Upper lobe of left lung (tissue), 6 donors: ENCODE measurements at regions not wholly inside any gene's neighbourhood (a gene's known extent, or its start where the extent isn't known, plus 50 kb on each side); places are given as distances from the start of the nearest gene placed in this dataset.
A peak's percentile ranks its signal among the peaks of the same experiment; 100 is the strongest.

ENCODE experiments used
- ATAC-seq, 2 donors: fragments of 200-7000 bp; cut with Tn5 transposase; one replicate each; pipeline ENCODE4 v1.9.1; 2022; ENCODE audit warnings: mild to moderate bottlenecking in 2 of 2, moderate library complexity in 2 of 2; ENCODE audit not compliant: low FRiP score in 2 of 2
- DNase-seq, 2 donors: peaks; one replicate each; pipeline ENCODE4 v3.0.0-alpha.2; 2019 to 2020
- H3K27ac ChIP-seq, 4 donors: fragments of 200-600 bp; sonication (generic); one replicate each; pipeline ENCODE4 v1.5.1; 2016 to 2019
- H3K27me3 ChIP-seq, 4 donors: fragments of 200-600 bp; sonication (generic); one replicate each; pipeline ENCODE4 v1.5.1; 2017 to 2019
- H3K36me3 ChIP-seq, 4 donors: fragments of 200-600 bp; sonication (generic); one replicate each; pipeline ENCODE4 v1.5.1; 2016 to 2019
- H3K4me1 ChIP-seq, 4 donors: fragments of 200-600 bp; sonication (generic); one replicate each; pipeline ENCODE4 v1.5.1; 2018 to 2019
- H3K4me3 ChIP-seq, 4 donors: fragments of 200-600 bp; sonication (generic); one replicate each; pipeline ENCODE4 v1.5.1; 2017 to 2019; ENCODE audit warnings: mild to moderate bottlenecking in 2 of 4, moderate library complexity in 1 of 4
- H3K9me3 ChIP-seq, 4 donors: fragments of 200-600 bp; sonication (generic); one replicate each; pipeline ENCODE4 v1.5.1; 2018 to 2019
- CTCF ChIP-seq, 6 experiments: fragments of 450-650 bp in 4 of 6; fragments of 200-600 bp in 2 of 6; sonication (generic) in 2 of 6; IDR thresholded peaks; one replicate each; pipeline ENCODE4 v1.5.1; 2016 to 2019; ENCODE audit warnings: antibody characterized with exemption in 6 of 6
- EP300 ChIP-seq, 4 donors: sonication (generic); formaldehyde crosslinking; IDR thresholded peaks; one replicate each; pipeline ENCODE4 v1.5.1; 2017; ENCODE audit warnings: antibody characterized with exemption in 4 of 4, control low read depth in 2 of 4
- POLR2A ChIP-seq, 4 donors: fragments of 450-650 bp; IDR thresholded peaks; one replicate each; pipeline ENCODE4 v1.5.1; 2016 to 2017; ENCODE audit warnings: antibody characterized with exemption in 4 of 4, mild to moderate bottlenecking in 2 of 4
- POLR2AphosphoS5 ChIP-seq, 2 donors: sonication (generic); formaldehyde crosslinking; IDR thresholded peaks; one replicate each; pipeline ENCODE4 v1.5.1; 2017; ENCODE audit warnings: antibody characterized with exemption in 2 of 2
- WGBS, 2 donors: methylation state at CpG; one replicate each; pipeline ENCODE4 v1.1.5; 2017 to 2018; 5-methylcytosine and 5-hydroxymethylcytosine counted together
- donor health status: DM: no; HTN: no; CAD: no; lungs with moderate emphysema.
- donor health status: DM: no; HTN: yes; CAD: no; lungs with severe emphysema.

- DNase-seq (no peak), ATAC-seq (peak in 1 of 2 donors; percentile 43)
- H3K36me3 ChIP-seq: no peaks in the 10 kb centered on the region
- H3K4me1 ChIP-seq: peaks cover 0 to 7% (median 3%) of the 10 kb centered on the region in 4 donors
- TF ChIP-seq POLR2A (IDR thresholded peaks at IDR 0.05): no peak
- TF ChIP-seq POLR2AphosphoS5 (IDR thresholded peaks at IDR 0.05): no peak
- no peak for TF ChIP-seq EP300 (IDR thresholded peaks at IDR 0.05)
- TF ChIP-seq CTCF (IDR thresholded peaks at IDR 0.05): peak; percentile 28 to 68 (median 46)
- no peaks in the 10 kb centered on the region for H3K9me3 ChIP-seq
- no peaks in the 10 kb centered on the region for H3K27me3 ChIP-seq
- no peak overlapping the region for H3K4me3 ChIP-seq
- H3K27ac ChIP-seq: no peak overlapping the region
These were observed 433.3 kb downstream of the RAP2B start for GRCh38 chr3:153595186-153595815.

GRCh38 chr3:153596401-153596800 lies 434.4 kb downstream of the RAP2B start:
- peaks cover 9 to 17% (median 10%) of the 10 kb centered on the region in 4 donors for H3K4me1 ChIP-seq
- TF ChIP-seq POLR2A (IDR thresholded peaks at IDR 0.05) (no peak), EP300 (IDR thresholded peaks at IDR 0.05) (no peak), POLR2AphosphoS5 (IDR thresholded peaks at IDR 0.05) (no peak), CTCF (IDR thresholded peaks at IDR 0.05) (no peak)
- no peaks in the 10 kb centered on the region for H3K27me3 ChIP-seq
- H3K9me3 ChIP-seq: no peaks in the 10 kb centered on the region
- H3K36me3 ChIP-seq: no peaks in the 10 kb centered on the region
- DNase-seq: no peak
- no peak for ATAC-seq
- H3K27ac ChIP-seq: no peak overlapping the region
- 92 to 96% methylated on average over 4 of the region's 4 CpGs for WGBS, 2 donors
- H3K4me3 ChIP-seq: no peak overlapping the region

- H3K27ac ChIP-seq: no peak overlapping the region
- WGBS, 2 donors: 60 to 71% methylated on average over 1 to 2 of the region's 2 CpGs
These were observed 437.7 kb downstream of the RAP2B start for GRCh38 chr3:153599685-153600084.

GRCh38 chr3:153600896-153601295 lies 438.9 kb downstream of the RAP2B start:
- Histone ChIP-seq H3K27me3 (no peaks in the 10 kb centered on the region), H3K36me3 (no peaks in the 10 kb centered on the region), H3K9me3 (no peaks in the 10 kb centered on the region), H3K4me1 (peaks cover 10 to 17% (median 15%) of the 10 kb centered on the region in 4 donors), H3K27ac (peak overlapping the region in 1 of 4 donors; percentile 36), H3K4me3 (no peak overlapping the region)
- DNase-seq: no peak
- WGBS, 2 donors: 18 to 29% methylated on average over 2 of the region's 2 CpGs
- no peak for TF ChIP-seq CTCF (IDR thresholded peaks at IDR 0.05)
- TF ChIP-seq POLR2A (IDR thresholded peaks at IDR 0.05): no peak
- no peak for TF ChIP-seq EP300 (IDR thresholded peaks at IDR 0.05)
- no peak for TF ChIP-seq POLR2AphosphoS5 (IDR thresholded peaks at IDR 0.05)
- ATAC-seq: no peak

More at GRCh38 chr3:153599685-153600084, 437.7 kb downstream of the RAP2B start:
- H3K4me1 ChIP-seq: peaks cover 10 to 17% (median 15%) of the 10 kb centered on the region in 4 donors
- DNase-seq (peak in 1 of 2 donors; percentile 40), ATAC-seq (peak in 1 of 2 donors; percentile 87)
- TF ChIP-seq POLR2A (IDR thresholded peaks at IDR 0.05) (no peak), CTCF (IDR thresholded peaks at IDR 0.05) (no peak), EP300 (IDR thresholded peaks at IDR 0.05) (no peak), POLR2AphosphoS5 (IDR thresholded peaks at IDR 0.05) (no peak)
- no peak overlapping the region for H3K4me3 ChIP-seq
- H3K27me3 ChIP-seq: no peaks in the 10 kb centered on the region
- H3K9me3 ChIP-seq: no peaks in the 10 kb centered on the region
- H3K36me3 ChIP-seq: no peaks in the 10 kb centered on the region

GRCh38 chr3:153601374-153601853 lies 439.4 kb downstream of the RAP2B start:
- no peak for TF ChIP-seq POLR2A (IDR thresholded peaks at IDR 0.05)
- no peak for TF ChIP-seq EP300 (IDR thresholded peaks at IDR 0.05)
- TF ChIP-seq CTCF (IDR thresholded peaks at IDR 0.05): no peak
- TF ChIP-seq POLR2AphosphoS5 (IDR thresholded peaks at IDR 0.05): no peak
- DNase-seq (no peak), ATAC-seq (peak in 1 of 2 donors; percentile 21)
- H3K27ac ChIP-seq: peak overlapping the region in 1 of 4 donors; percentile 36
- 69 to 90% methylated on average over 1 of the region's 1 CpG for WGBS, 2 donors
- H3K36me3 ChIP-seq: no peaks in the 10 kb centered on the region
- no peaks in the 10 kb centered on the region for H3K27me3 ChIP-seq
- H3K4me3 ChIP-seq: no peak overlapping the region
- H3K9me3 ChIP-seq: no peaks in the 10 kb centered on the region
- peaks cover 10 to 17% (median 15%) of the 10 kb centered on the region in 4 donors for H3K4me1 ChIP-seq
